Panc1 (cell line): ENCODE measurements at regions not wholly inside any gene's neighbourhood (a gene's known extent, or its start where the extent isn't known, plus 50 kb on each side); places are given as distances from the start of the nearest gene placed in this dataset.

ENCODE experiments used
- ATAC-seq: fragments of 200-7000 bp; cut with Tn5 transposase; 2 replicates; pipeline ENCODE4 v1.9.1; 2020; ENCODE audit warnings: mild to moderate bottlenecking, moderate library complexity
- BruUV-seq: library from RNA; stranded (reverse); fragments of 400-500 nt; replicated peaks from 2 replicates; lab custom pipeline; 2021; lab: Mats Ljungman, UMichigan
- CTCF ChIA-PET: fragments of 300-600 bp; sonication (Branson Sonifier 250); formaldehyde crosslinking; loops from one replicate; lab custom pipeline; 2022; ENCODE audit warnings: antibody characterized with exemption; lab: Charles Lee
- POLR2A ChIA-PET: fragments of 300-600 bp; sonication (Branson Sonifier 250); formaldehyde crosslinking; loops from one replicate; lab custom pipeline; 2022; ENCODE audit warnings: antibody characterized with exemption; lab: Charles Lee
- DNase-seq: peaks from one replicate; pipeline ENCODE4 v3.0.0-alpha.2; 2010; ENCODE audit warnings: low read depth, low spot score
- H3K27ac ChIP-seq: 2 replicates; pipeline ENCODE4 v1.5.1; 2011; ENCODE audit warnings: mild to moderate bottlenecking, low read length, inconsistent platforms
- H3K27me3 ChIP-seq: fragments of 200-500 bp; sonication (Bioruptor generic); 2 replicates; pipeline ENCODE4 v1.6.0; 2014; ENCODE audit warnings: low read length, inconsistent platforms; ENCODE audit not compliant: control insufficient read depth, insufficient read depth
- H3K36me3 ChIP-seq: fragments of 200-500 bp; sonication (Bioruptor generic); 2 replicates; pipeline ENCODE4 v1.5.1; 2014; ENCODE audit warnings: inconsistent platforms, mild to moderate bottlenecking, low read length, moderate library complexity; ENCODE audit not compliant: control insufficient read depth, insufficient read depth
- H3K4me1 ChIP-seq: 2 replicates; pipeline ENCODE4 v1.5.1; 2011; ENCODE audit warnings: inconsistent platforms, mild to moderate bottlenecking, low read length, moderate library complexity; ENCODE audit not compliant: control insufficient read depth, insufficient read depth
- H3K4me3 ChIP-seq, 2 experiments: 2 replicates each; pipeline ENCODE4 v1.5.1; 2011 to 2012; ENCODE audit warnings: low read depth in 2 of 2, low read length in 2 of 2, mild to moderate bottlenecking in 2 of 2, inconsistent platforms in 1 of 2, moderate library complexity in 1 of 2
- H3K9me3 ChIP-seq: fragments of 200-500 bp; sonication (Bioruptor generic); 2 replicates; pipeline ENCODE4 v1.5.1; 2014; ENCODE audit warnings: low read depth, mild to moderate bottlenecking, inconsistent platforms, low read length, moderate library complexity; ENCODE audit not compliant: control insufficient read depth, insufficient read depth
- CTCF ChIP-seq: fragments of 450-650 bp; IDR thresholded peaks from 2 replicates; pipeline ENCODE4 v1.5.1; 2017; ENCODE audit warnings: mild to moderate bottlenecking
- POLR2AphosphoS5 ChIP-seq: IDR thresholded peaks from 2 replicates; pipeline ENCODE4 v1.6.1; 2012; ENCODE audit warnings: mild to moderate bottlenecking, low read depth, low read length, moderate library complexity
- REST ChIP-seq, 2 experiments: IDR thresholded peaks; 2 replicates each; pipeline ENCODE4 v1.6.1; 2011 to 2012; ENCODE audit warnings: low read depth in 2 of 2, control low read depth in 1 of 2, low read length in 1 of 2, mild to moderate bottlenecking in 1 of 2, moderate library complexity in 1 of 2; ENCODE audit not compliant: insufficient read depth in 1 of 2
- SIN3A ChIP-seq: IDR thresholded peaks from 2 replicates; pipeline ENCODE4 v1.6.1; 2012; ENCODE audit warnings: low read depth, mild to moderate bottlenecking, low read length, moderate library complexity, borderline replicate concordance; ENCODE audit not compliant: insufficient read depth
- TCF7L2 ChIP-seq: IDR thresholded peaks from 2 replicates; pipeline ENCODE4 v1.6.1; 2011; ENCODE audit warnings: mild to moderate bottlenecking, low read depth, low read length, inconsistent platforms
- in situ Hi-C: cut with HindIII; loops from 2 replicates; pipeline ENCODE4 v1.10.0; 2016; ENCODE audit warnings: low sequenced_read_pairs, low pct_unique_long_range_greater_than_20kb
- intact Hi-C: fragments of 100-400 bp; cut with micrococcal nuclease; formaldehyde crosslinking; loops from one replicate; pipeline ENCODE4 v1.10.0; 2022; ENCODE audit not compliant: unreplicated experiment

GRCh38 chr7:124449896-124450295, 315.7 kb downstream of the GPR37 start:
- ChIA-PET CTCF (no interaction called here), POLR2A (no interaction called here)
- H3K27ac ChIP-seq, result no peak overlapping the region
- H3K4me3 ChIP-seq, result no peak overlapping the region
- TF ChIP-seq TCF7L2 (no peak), CTCF (no peak), REST (IDR thresholded peaks at IDR 0.05; ENCODE audit: insufficient read depth in 1 of 2, low read depth in 2 of 2, low read length in 1 of 2) (no peak), POLR2AphosphoS5 (no peak), SIN3A (no peak)
- ATAC-seq, result no peak
- no peaks in the 10 kb centered on the region for H3K27me3 ChIP-seq
- no peaks in the 10 kb centered on the region for H3K36me3 ChIP-seq
- no peaks in the 10 kb centered on the region for H3K4me1 ChIP-seq
- no peaks in the 10 kb centered on the region for H3K9me3 ChIP-seq
- intact Hi-C loops (no loop called here), in situ Hi-C loops (no loop called here)
- no peak for DNase-seq
- no TSS peak for BruUV-seq

- ChIA-PET CTCF (no interaction called here), POLR2A (no interaction called here)
- Histone ChIP-seq H3K4me1 (no peaks in the 10 kb centered on the region), H3K4me3 (no peak overlapping the region), H3K9me3 (no peaks in the 10 kb centered on the region), H3K27me3 (no peaks in the 10 kb centered on the region), H3K36me3 (no peaks in the 10 kb centered on the region), H3K27ac (no peak overlapping the region)
- ATAC-seq (no peak), DNase-seq (no peak)
- intact Hi-C loops (no loop called here), in situ Hi-C loops (no loop called here)
- no TSS peak for BruUV-seq
- TF ChIP-seq CTCF (no peak), POLR2AphosphoS5 (no peak), REST (IDR thresholded peaks at IDR 0.05; ENCODE audit: insufficient read depth in 1 of 2, low read depth in 2 of 2, low read length in 1 of 2) (no peak), SIN3A (no peak), TCF7L2 (no peak)
These were observed 320.7 kb downstream of the GPR37 start for GRCh38 chr7:124444696-124445480.
